Naive thymus-derived CD4-positive, alpha-beta T cell (primary cell): ENCODE measurements at regions not wholly inside any gene's neighbourhood (a gene's known extent, or its start where the extent isn't known, plus 50 kb on each side); places are given as distances from the start of the nearest gene placed in this dataset.
"Not testable (repeated sequence)": the region's sequence is repeated elsewhere in the genome, so short reads cannot be mapped to it uniquely, and the experiment has no call there.

Experiments used
- ATAC-seq: fragments of 150-1000 bp; cut with Tn5 transposase; 2 replicates; pipeline ENCODE4 v1.10.0; 2021; ENCODE audit warnings: mild to moderate bottlenecking, moderate library complexity
- CTCF ChIA-PET: fragments of 350-600 bp; sonication (Branson Sonifier 250); formaldehyde crosslinking; loops from one replicate; lab custom pipeline; 2021; ENCODE audit warnings: antibody characterized with exemption; lab: Charles Lee
- POLR2A ChIA-PET: fragments of 350-600 bp; sonication (Branson Sonifier 250); formaldehyde crosslinking; loops from one replicate; lab custom pipeline; 2021; ENCODE audit warnings: antibody characterized with exemption, inconsistent platforms; lab: Charles Lee
- DNase-seq, 9 donors: peaks; one replicate each; pipeline versions ENCODE4 v3.0.0 to v3.0.0-alpha.2; 2020 to 2022; ENCODE audit warnings: mixed read lengths in 1 of 9
- H3K27ac ChIP-seq: one replicate; pipeline ENCODE4 v1.7.0; 2013; ENCODE audit warnings: mild to moderate bottlenecking, low read depth, low read length, moderate library complexity
- H3K27me3 ChIP-seq, 2 donors: one replicate each; pipeline ENCODE4 v1.7.0; 2013; ENCODE audit warnings: low read length in 2 of 2, mild to moderate bottlenecking in 2 of 2, moderate library complexity in 2 of 2; ENCODE audit not compliant: control insufficient read depth in 2 of 2, insufficient read depth in 2 of 2
- H3K36me3 ChIP-seq, 3 experiments: 1 replicate in 2 of 3; 2 replicates in 1 of 3; pipeline ENCODE4 v1.7.0; 2013; ENCODE audit warnings: low read length in 3 of 3, mild to moderate bottlenecking in 3 of 3, moderate library complexity in 1 of 3; ENCODE audit not compliant: insufficient read depth in 3 of 3, control insufficient read depth in 2 of 3
- H3K4me1 ChIP-seq, 2 donors: one replicate each; pipeline ENCODE4 v1.7.0; 2013; ENCODE audit warnings: low read length in 2 of 2, mild to moderate bottlenecking in 2 of 2, moderate library complexity in 1 of 2; ENCODE audit not compliant: control insufficient read depth in 2 of 2, insufficient read depth in 2 of 2
- H3K4me3 ChIP-seq: 2 replicates; pipeline ENCODE4 v1.7.0; 2013; ENCODE audit warnings: mild to moderate bottlenecking, low read length
- H3K9me3 ChIP-seq, 3 experiments: 1 replicate in 2 of 3; 2 replicates in 1 of 3; pipeline ENCODE4 v1.7.0; 2013; ENCODE audit warnings: low read length in 3 of 3; ENCODE audit not compliant: control insufficient read depth in 2 of 3
- H3K27ac Mint-ChIP-seq, 9 donors: one replicate each; pipeline ENCODE4 v1.8.0; 2020 to 2022; ENCODE audit warnings: mixed read lengths in 9 of 9, mild to moderate bottlenecking in 8 of 9, moderate library complexity in 5 of 9, inconsistent platforms in 2 of 9
- H3K27me3 Mint-ChIP-seq, 5 donors: one replicate each; pipeline ENCODE4 v1.8.0; 2021 to 2022; ENCODE audit warnings: mixed read lengths in 5 of 5, mild to moderate bottlenecking in 1 of 5
- H3K36me3 Mint-ChIP-seq, 5 donors: one replicate each; pipeline ENCODE4 v1.8.0; 2020 to 2022; ENCODE audit warnings: mixed read lengths in 5 of 5, mild to moderate bottlenecking in 3 of 5, inconsistent platforms in 1 of 5
- H3K4me1 Mint-ChIP-seq, 7 donors: one replicate each; pipeline ENCODE4 v1.8.0; 2020 to 2022; ENCODE audit warnings: mixed read lengths in 7 of 7, mild to moderate bottlenecking in 3 of 7, inconsistent platforms in 1 of 7
- H3K4me3 Mint-ChIP-seq, 10 donors: one replicate each; pipeline ENCODE4 v1.8.0; 2020 to 2022; ENCODE audit warnings: mild to moderate bottlenecking in 10 of 10, mixed read lengths in 10 of 10, moderate library complexity in 6 of 10, inconsistent platforms in 2 of 10
- H3K9me3 Mint-ChIP-seq, 11 donors: one replicate each; pipeline ENCODE4 v1.8.0; 2020 to 2022; ENCODE audit warnings: mixed read lengths in 11 of 11, mild to moderate bottlenecking in 4 of 11, inconsistent platforms in 1 of 11, moderate library complexity in 1 of 11
- intact Hi-C, 2 donors: fragments of 100-400 bp; cut with micrococcal nuclease; formaldehyde crosslinking; loops; one replicate each; pipeline ENCODE4 v1.15.1; 2023

GRCh38 chr2:67589121-67589520, 192.0 kb downstream of the ETAA1 start:
- H3K9me3 ChIP-seq, H3K27me3 Mint-ChIP-seq, ATAC-seq, H3K27ac Mint-ChIP-seq, H3K36me3 ChIP-seq, H3K27ac ChIP-seq, H3K4me3 ChIP-seq, H3K4me3 Mint-ChIP-seq, CTCF ChIA-PET, DNase-seq, H3K4me1 ChIP-seq, POLR2A ChIA-PET, intact Hi-C loops, H3K4me1 Mint-ChIP-seq, H3K27me3 ChIP-seq: not testable (repeated sequence)
- Mint-ChIP-seq H3K36me3 (peaks cover 0 to 12% (median 0%) of the 10 kb centered on the region in 5 donors), H3K9me3 (peaks cover 14 to 68% (median 34%) of the 10 kb centered on the region in 11 donors)

- H3K4me3 ChIP-seq, H3K36me3 Mint-ChIP-seq, CTCF ChIA-PET, H3K9me3 ChIP-seq, H3K4me1 ChIP-seq, intact Hi-C loops, H3K36me3 ChIP-seq, H3K4me1 Mint-ChIP-seq, H3K27ac Mint-ChIP-seq, H3K27me3 ChIP-seq, H3K27ac ChIP-seq, H3K27me3 Mint-ChIP-seq, DNase-seq, H3K4me3 Mint-ChIP-seq, POLR2A ChIA-PET, ATAC-seq: not testable (repeated sequence)
- H3K9me3 Mint-ChIP-seq: peaks cover 8 to 41% (median 22%) of the 10 kb centered on the region in 11 donors
Observed at GRCh38 chr2:67594522-67594921, 197.4 kb downstream of the ETAA1 start.

- CTCF ChIA-PET: interaction anchor here (0.6 kb wide), 1 partner anchor 1195 kb away, joined by 3 read pairs; no protein-coding TSS in a partner anchor
- ATAC-seq (no peak), DNase-seq (no peak)
- Histone ChIP-seq H3K27me3 (no peaks in the 10 kb centered on the region), H3K36me3 (no peaks in the 10 kb centered on the region), H3K9me3 (no peaks in the 10 kb centered on the region), H3K4me1 (no peaks in the 10 kb centered on the region), H3K27ac (no peak overlapping the region), H3K4me3 (no peak overlapping the region)
- no peak overlapping the region for H3K27ac Mint-ChIP-seq
- H3K4me1 Mint-ChIP-seq: no peaks in the 10 kb centered on the region
- no peak overlapping the region for H3K4me3 Mint-ChIP-seq
- POLR2A ChIA-PET: no interaction called here
- intact Hi-C loops: no loop called here
- no peaks in the 10 kb centered on the region for H3K27me3 Mint-ChIP-seq
- peaks cover 0 to under 1% (median 0%) of the 10 kb centered on the region in 5 donors for H3K36me3 Mint-ChIP-seq
- peaks cover 3 to 27% (median 12%) of the 10 kb centered on the region in 11 donors for H3K9me3 Mint-ChIP-seq
Observed at GRCh38 chr2:67596871-67597270, 199.7 kb downstream of the ETAA1 start.

- H3K27ac Mint-ChIP-seq: no peak overlapping the region
- H3K4me1 ChIP-seq: no peaks in the 10 kb centered on the region
- H3K36me3 ChIP-seq: no peaks in the 10 kb centered on the region
- no peak overlapping the region for H3K27ac ChIP-seq
- no peaks in the 10 kb centered on the region for H3K27me3 Mint-ChIP-seq
- intact Hi-C loops: no loop called here
- no peaks in the 10 kb centered on the region for H3K36me3 Mint-ChIP-seq
- no peaks in the 10 kb centered on the region for H3K4me1 Mint-ChIP-seq
- H3K9me3 ChIP-seq: no peaks in the 10 kb centered on the region
- H3K9me3 Mint-ChIP-seq: peaks cover 0 to 15% (median 6%) of the 10 kb centered on the region in 11 donors
- H3K4me3 ChIP-seq: no peak overlapping the region
- H3K4me3 Mint-ChIP-seq: no peak overlapping the region
- no peaks in the 10 kb centered on the region for H3K27me3 ChIP-seq
- ATAC-seq (no peak), DNase-seq (no peak)
- ChIA-PET POLR2A (no interaction called here), CTCF (no interaction called here)
Observed at GRCh38 chr2:67599561-67599960, 202.4 kb downstream of the ETAA1 start.

GRCh38 chr2:67600222-67600871, 203.2 kb downstream of the ETAA1 start:
- Histone ChIP-seq H3K4me3 (no peak overlapping the region), H3K9me3 (no peaks in the 10 kb centered on the region), H3K4me1 (no peaks in the 10 kb centered on the region), H3K27me3 (no peaks in the 10 kb centered on the region), H3K27ac (no peak overlapping the region), H3K36me3 (no peaks in the 10 kb centered on the region)
- POLR2A ChIA-PET: no interaction called here
- CTCF ChIA-PET: interaction anchor here (0.5 kb wide), 1 partner anchor 447 kb away, joined by 3 read pairs; no protein-coding TSS in a partner anchor
- Mint-ChIP-seq H3K36me3 (no peaks in the 10 kb centered on the region), H3K4me1 (no peaks in the 10 kb centered on the region), H3K27me3 (no peaks in the 10 kb centered on the region), H3K9me3 (peaks cover 0 to 13% (median 2%) of the 10 kb centered on the region in 11 donors), H3K4me3 (no peak overlapping the region), H3K27ac (no peak overlapping the region)
- intact Hi-C loops: no loop called here
- ATAC-seq: no peak
- DNase-seq: no peak

GRCh38 chr2:67600946-67601345, 203.8 kb downstream of the ETAA1 start:
- no peaks in the 10 kb centered on the region for H3K27me3 Mint-ChIP-seq
- intact Hi-C loops: no loop called here
- no peaks in the 10 kb centered on the region for H3K36me3 Mint-ChIP-seq
- no peaks in the 10 kb centered on the region for H3K4me1 Mint-ChIP-seq
- Histone ChIP-seq H3K27me3 (no peaks in the 10 kb centered on the region), H3K27ac (no peak overlapping the region), H3K9me3 (no peaks in the 10 kb centered on the region), H3K36me3 (no peaks in the 10 kb centered on the region), H3K4me3 (no peak overlapping the region), H3K4me1 (no peaks in the 10 kb centered on the region)
- H3K4me3 Mint-ChIP-seq: no peak overlapping the region
- ATAC-seq (no peak), DNase-seq (no peak)
- ChIA-PET CTCF (no interaction called here), POLR2A (no interaction called here)
- H3K9me3 Mint-ChIP-seq: peaks cover 0 to 11% (median 2%) of the 10 kb centered on the region in 11 donors
- H3K27ac Mint-ChIP-seq: no peak overlapping the region

GRCh38 chr2:67604360-67604759, 207.2 kb downstream of the ETAA1 start:
- no peak overlapping the region for H3K27ac ChIP-seq
- no peaks in the 10 kb centered on the region for H3K4me1 Mint-ChIP-seq
- CTCF ChIA-PET: no interaction called here
- no peak overlapping the region for H3K4me3 Mint-ChIP-seq
- H3K36me3 ChIP-seq: no peaks in the 10 kb centered on the region
- POLR2A ChIA-PET: no interaction called here
- no peak overlapping the region for H3K27ac Mint-ChIP-seq
- intact Hi-C loops: no loop called here
- H3K9me3 Mint-ChIP-seq: peaks cover 0 to 7% (median 0%) of the 10 kb centered on the region in 11 donors
- no peaks in the 10 kb centered on the region for H3K4me1 ChIP-seq
- no peaks in the 10 kb centered on the region for H3K27me3 ChIP-seq
- DNase-seq (no peak), ATAC-seq (no peak)
- no peaks in the 10 kb centered on the region for H3K36me3 Mint-ChIP-seq
- no peak overlapping the region for H3K4me3 ChIP-seq
- H3K27me3 Mint-ChIP-seq: no peaks in the 10 kb centered on the region
- H3K9me3 ChIP-seq: no peaks in the 10 kb centered on the region
